A549 (cell line): ENCODE measurements at regions not wholly inside any gene's neighbourhood (a gene's known extent, or its start where the extent isn't known, plus 50 kb on each side); places are given as distances from the start of the nearest gene placed in this dataset.

Experiments
- CEBPB ChIP-seq, 2 experiments: fragments of >200 bp in 1 of 2; sonication (Bioruptor Twin) in 1 of 2; formaldehyde crosslinking in 1 of 2; IDR thresholded peaks; 2 replicates each; pipeline ENCODE4 v1.6.1; 2012 to 2016
- CTCF ChIP-seq: fragments of >200 bp; sonication (Bioruptor Twin); formaldehyde crosslinking; IDR thresholded peaks from 3 replicates; pipeline ENCODE4 v1.5.1; 2016
- HOXA7 ChIP-seq: fragments of 250-450 bp; sonication (Bioruptor Pico); IDR thresholded peaks from 2 replicates; pipeline ENCODE4 v1.5.0; 2020; ENCODE audit warnings: mild to moderate bottlenecking, moderate library complexity
- KDM1A ChIP-seq: fragments of 200-600 bp; sonication (generic); IDR thresholded peaks from 2 replicates; pipeline ENCODE4 v1.6.1; 2016; ENCODE audit warnings: low read depth, mild to moderate bottlenecking
- MAX ChIP-seq: IDR thresholded peaks from 2 replicates; pipeline ENCODE4 v1.6.1; 2012
- PHF8 ChIP-seq: fragments of 200-600 bp; sonication (generic); IDR thresholded peaks from 2 replicates; pipeline ENCODE4 v1.6.1; 2016; ENCODE audit warnings: low read depth, mild to moderate bottlenecking, antibody characterized with exemption, moderate library complexity, borderline replicate concordance
- POLR2A ChIP-seq: IDR thresholded peaks from 2 replicates; pipeline ENCODE4 v1.6.1; 2012; ENCODE audit warnings: mild to moderate bottlenecking, low read length

- TF ChIP-seq CTCF (no peak), MAX (no peak), CEBPB (IDR thresholded peaks at IDR 0.05) (no peak), POLR2A (no peak), KDM1A (no peak), HOXA7 (CRISPR knock-in tag) (no peak), PHF8 (no peak)
These were observed 108.8 kb upstream of the NEDD9 start for GRCh38 chr6:11341303-11341702.
